Liver (tissue), 8 donors: ENCODE measurements at regions not wholly inside any gene's neighbourhood (a gene's known extent, or its start where the extent isn't known, plus 50 kb on each side); places are given as distances from the start of the nearest gene placed in this dataset.

Source experiments
- DNase-seq: peaks from one replicate; pipeline ENCODE4 v3.0.0-alpha.2; 2017; ENCODE audit warnings: low spot score
- H3K27ac ChIP-seq, 2 donors: one replicate each; pipeline ENCODE4 v1.7.0; 2013; ENCODE audit warnings: inconsistent platforms in 2 of 2, low read length in 2 of 2, control low read depth in 1 of 2, low read depth in 1 of 2, mild to moderate bottlenecking in 1 of 2
- H3K27me3 ChIP-seq, 4 donors: one replicate each; pipeline versions ENCODE4 v1.6.1 to v1.7.0; 2013; ENCODE audit warnings: low read length in 3 of 4, inconsistent platforms in 1 of 4, mild to moderate bottlenecking in 1 of 4, moderate library complexity in 1 of 4; ENCODE audit not compliant: control insufficient read depth in 4 of 4, insufficient read depth in 4 of 4
- H3K36me3 ChIP-seq, 4 donors: one replicate each; pipeline versions ENCODE4 v1.6.1 to v1.7.0; 2013; ENCODE audit warnings: low read length in 3 of 4, mild to moderate bottlenecking in 3 of 4, low read depth in 1 of 4, moderate library complexity in 1 of 4; ENCODE audit not compliant: control insufficient read depth in 4 of 4, insufficient read depth in 3 of 4
- H3K4me1 ChIP-seq, 4 donors: one replicate each; pipeline versions ENCODE4 v1.6.1 to v1.7.0; 2013; ENCODE audit warnings: low read length in 3 of 4, mild to moderate bottlenecking in 3 of 4, moderate library complexity in 1 of 4; ENCODE audit not compliant: control insufficient read depth in 4 of 4, insufficient read depth in 4 of 4
- H3K4me3 ChIP-seq, 3 donors: one replicate each; pipeline versions ENCODE4 v1.6.1 to v1.7.0; 2013; ENCODE audit warnings: low read length in 3 of 3, control low read depth in 1 of 3, low read depth in 1 of 3, mild to moderate bottlenecking in 1 of 3
- H3K9ac ChIP-seq, 2 donors: one replicate each; pipeline ENCODE4 v1.7.0; 2013; ENCODE audit warnings: low read length in 2 of 2, mild to moderate bottlenecking in 2 of 2, moderate library complexity in 2 of 2, control low read depth in 1 of 2, low read depth in 1 of 2
- H3K9me3 ChIP-seq, 4 donors: one replicate each; pipeline versions ENCODE4 v1.6.1 to v1.7.0; 2013; ENCODE audit warnings: low read length in 3 of 4; ENCODE audit not compliant: control insufficient read depth in 4 of 4
- EGR1 ChIP-seq, 2 donors: IDR thresholded peaks; 2 replicates each; pipeline ENCODE4 v1.6.1; 2016 to 2018; ENCODE audit warnings: antibody characterized with exemption in 2 of 2, low read depth in 2 of 2
- FOXA1 ChIP-seq: IDR thresholded peaks from 2 replicates; pipeline ENCODE4 v1.6.1; 2016; ENCODE audit warnings: antibody characterized with exemption
- FOXA2 ChIP-seq: IDR thresholded peaks from 2 replicates; pipeline ENCODE4 v1.6.1; 2016; ENCODE audit warnings: antibody characterized with exemption
- GABPA ChIP-seq, 2 donors: IDR thresholded peaks in 1 of 2; conservative IDR thresholded peaks in 1 of 2; 2 replicates each; pipeline ENCODE4 v1.6.1; 2016; ENCODE audit warnings: antibody characterized with exemption in 2 of 2, mild to moderate bottlenecking in 1 of 2, moderate library complexity in 1 of 2
- HNF4A ChIP-seq, 2 donors: conservative IDR thresholded peaks; 2 replicates each; pipeline ENCODE4 v1.6.1; 2016; ENCODE audit warnings: antibody characterized with exemption in 2 of 2, mild to moderate bottlenecking in 2 of 2
- HNF4G ChIP-seq: IDR thresholded peaks from 2 replicates; pipeline ENCODE4 v1.6.1; 2016; ENCODE audit warnings: antibody characterized with exemption
- JUND ChIP-seq, 2 donors: IDR thresholded peaks; 2 replicates each; pipeline ENCODE4 v1.6.1; 2016; ENCODE audit warnings: antibody characterized with exemption in 2 of 2
- RAD21 ChIP-seq, 2 donors: IDR thresholded peaks; 2 replicates each; pipeline ENCODE4 v1.6.1; 2016; ENCODE audit warnings: antibody characterized with exemption in 2 of 2, mild to moderate bottlenecking in 2 of 2
- REST ChIP-seq: IDR thresholded peaks from 2 replicates; pipeline ENCODE4 v1.6.1; 2016; ENCODE audit warnings: antibody characterized with exemption, mild to moderate bottlenecking
- RXRA ChIP-seq, 2 donors: IDR thresholded peaks; 2 replicates each; pipeline ENCODE4 v1.6.1; 2017 to 2018; ENCODE audit warnings: antibody characterized with exemption in 2 of 2, mild to moderate bottlenecking in 1 of 2
- SP1 ChIP-seq: IDR thresholded peaks from 2 replicates; pipeline ENCODE4 v1.6.1; 2018; ENCODE audit warnings: antibody characterized with exemption, mild to moderate bottlenecking
- TAF1 ChIP-seq: conservative IDR thresholded peaks from 2 replicates; pipeline ENCODE4 v1.6.1; 2016; ENCODE audit warnings: antibody characterized with exemption, mild to moderate bottlenecking
- YY1 ChIP-seq: IDR thresholded peaks from 2 replicates; pipeline ENCODE4 v1.6.1; 2016; ENCODE audit warnings: antibody characterized with exemption, mild to moderate bottlenecking
- WGBS: extraction: QIAGEN DNeasy Blood & Tissue Kit; methylation state at CpG from one replicate; pipeline ENCODE4 v1.1.7; 2013; 5-methylcytosine and 5-hydroxymethylcytosine counted together
- TF ChIP-seq, protein P1 (sequence below): fragments of 150-350 bp; IDR thresholded peaks from 2 replicates; pipeline ENCODE4 v1.5.1; 2017; ENCODE audit warnings: improper control_type of control experiment, low read depth, low read length; ENCODE audit not compliant: missing input control
- TF ChIP-seq, protein P2 (sequence below): IDR thresholded peaks from 2 replicates; pipeline ENCODE4 v1.6.1; 2016; ENCODE audit warnings: antibody characterized with exemption
- TF ChIP-seq, protein P3 (sequence below): IDR thresholded peaks from 2 replicates; pipeline ENCODE4 v1.6.1; 2016; ENCODE audit warnings: antibody characterized with exemption
- donor health status: healthy.
- donor health status: healthy.
- donor health status: healthy.
- donor health status: healthy.
- donor health status: healthy.

DNA sequence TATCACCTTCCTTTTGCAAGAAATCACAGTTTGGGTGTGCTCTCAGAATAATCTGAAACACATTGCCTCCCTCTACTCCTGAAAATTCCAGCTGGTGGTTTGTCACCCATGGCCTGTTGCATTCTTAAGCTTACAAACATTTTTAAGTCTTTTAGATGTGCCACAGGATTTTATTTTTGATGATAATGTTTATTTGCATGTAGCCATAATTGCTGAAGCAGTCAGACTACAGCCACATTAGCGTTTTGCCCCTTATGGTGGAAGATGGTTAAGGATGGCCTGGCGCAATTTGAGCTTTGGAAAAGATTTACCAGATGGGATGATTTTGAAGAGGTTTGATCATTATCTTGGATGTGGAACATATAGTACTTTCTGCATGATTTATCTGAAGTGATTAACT is 439.5 kb downstream of the MEIS1 start:
- no peaks in the 10 kb centered on the region for H3K4me1 ChIP-seq
- H3K9me3 ChIP-seq, result no peaks in the 10 kb centered on the region

DNA sequence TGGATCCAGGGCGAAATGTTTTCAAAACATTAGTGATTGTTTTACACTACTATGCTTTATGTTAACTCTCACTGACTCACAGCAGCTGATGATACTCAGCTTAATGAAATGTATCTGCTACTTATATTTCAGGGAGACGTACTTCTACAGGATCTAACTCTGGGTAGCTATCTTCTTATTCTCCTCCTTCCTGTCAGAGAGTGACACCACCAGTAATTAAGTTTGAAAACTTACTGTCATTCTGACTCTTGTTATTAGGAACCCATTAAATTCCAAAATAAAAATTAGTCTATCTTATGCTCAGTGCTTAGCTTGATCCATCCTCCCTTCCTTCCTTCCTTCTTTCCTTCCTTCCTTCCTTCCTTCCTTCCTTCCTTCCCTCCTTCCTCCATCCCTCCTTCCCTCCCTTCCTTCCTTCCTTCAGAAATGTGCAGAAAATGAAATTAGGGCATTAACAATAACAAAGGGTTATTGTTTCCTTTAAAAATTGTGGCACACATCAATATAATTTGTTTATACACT is 441.1 kb downstream of the MEIS1 start:
- Histone ChIP-seq H3K4me3 (no peak overlapping the region), H3K27me3 (no peaks in the 10 kb centered on the region), H3K4me1 (no peaks in the 10 kb centered on the region), H3K36me3 (no peaks in the 10 kb centered on the region), H3K9ac (no peak overlapping the region), H3K27ac (no peak overlapping the region), H3K9me3 (peaks cover 0 to 7% (median 0%) of the 10 kb centered on the region in 4 donors)
- DNase-seq, result no peak
- WGBS, result 83% methylated on average over 2 of the region's 2 CpGs
- TF ChIP-seq JUND (IDR thresholded peaks at IDR 0.05) (no peak), YY1 (no peak), FOXA2 (no peak), RXRA (IDR thresholded peaks at IDR 0.05) (no peak), EGR1 (IDR thresholded peaks at IDR 0.05; ENCODE audit: low read depth in 2 of 2) (no peak), REST (no peak), HNF4G (no peak), RAD21 (IDR thresholded peaks at IDR 0.05) (no peak), TAF1 (no peak), FOXA1 (no peak), SP1 (no peak), HNF4A (conservative IDR thresholded peaks at IDR 0.05) (no peak), GABPA (IDR thresholded peaks at IDR 0.05 in 1 of 2, conservative IDR thresholded peaks at IDR 0.05 in 1 of 2) (no peak)
- TF ChIP-seq, protein P1, sequence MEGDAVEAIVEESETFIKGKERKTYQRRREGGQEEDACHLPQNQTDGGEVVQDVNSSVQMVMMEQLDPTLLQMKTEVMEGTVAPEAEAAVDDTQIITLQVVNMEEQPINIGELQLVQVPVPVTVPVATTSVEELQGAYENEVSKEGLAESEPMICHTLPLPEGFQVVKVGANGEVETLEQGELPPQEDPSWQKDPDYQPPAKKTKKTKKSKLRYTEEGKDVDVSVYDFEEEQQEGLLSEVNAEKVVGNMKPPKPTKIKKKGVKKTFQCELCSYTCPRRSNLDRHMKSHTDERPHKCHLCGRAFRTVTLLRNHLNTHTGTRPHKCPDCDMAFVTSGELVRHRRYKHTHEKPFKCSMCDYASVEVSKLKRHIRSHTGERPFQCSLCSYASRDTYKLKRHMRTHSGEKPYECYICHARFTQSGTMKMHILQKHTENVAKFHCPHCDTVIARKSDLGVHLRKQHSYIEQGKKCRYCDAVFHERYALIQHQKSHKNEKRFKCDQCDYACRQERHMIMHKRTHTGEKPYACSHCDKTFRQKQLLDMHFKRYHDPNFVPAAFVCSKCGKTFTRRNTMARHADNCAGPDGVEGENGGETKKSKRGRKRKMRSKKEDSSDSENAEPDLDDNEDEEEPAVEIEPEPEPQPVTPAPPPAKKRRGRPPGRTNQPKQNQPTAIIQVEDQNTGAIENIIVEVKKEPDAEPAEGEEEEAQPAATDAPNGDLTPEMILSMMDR, result no peak
- TF ChIP-seq, protein P2, sequence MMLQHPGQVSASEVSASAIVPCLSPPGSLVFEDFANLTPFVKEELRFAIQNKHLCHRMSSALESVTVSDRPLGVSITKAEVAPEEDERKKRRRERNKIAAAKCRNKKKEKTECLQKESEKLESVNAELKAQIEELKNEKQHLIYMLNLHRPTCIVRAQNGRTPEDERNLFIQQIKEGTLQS, result no peak
- TF ChIP-seq, protein P3, sequence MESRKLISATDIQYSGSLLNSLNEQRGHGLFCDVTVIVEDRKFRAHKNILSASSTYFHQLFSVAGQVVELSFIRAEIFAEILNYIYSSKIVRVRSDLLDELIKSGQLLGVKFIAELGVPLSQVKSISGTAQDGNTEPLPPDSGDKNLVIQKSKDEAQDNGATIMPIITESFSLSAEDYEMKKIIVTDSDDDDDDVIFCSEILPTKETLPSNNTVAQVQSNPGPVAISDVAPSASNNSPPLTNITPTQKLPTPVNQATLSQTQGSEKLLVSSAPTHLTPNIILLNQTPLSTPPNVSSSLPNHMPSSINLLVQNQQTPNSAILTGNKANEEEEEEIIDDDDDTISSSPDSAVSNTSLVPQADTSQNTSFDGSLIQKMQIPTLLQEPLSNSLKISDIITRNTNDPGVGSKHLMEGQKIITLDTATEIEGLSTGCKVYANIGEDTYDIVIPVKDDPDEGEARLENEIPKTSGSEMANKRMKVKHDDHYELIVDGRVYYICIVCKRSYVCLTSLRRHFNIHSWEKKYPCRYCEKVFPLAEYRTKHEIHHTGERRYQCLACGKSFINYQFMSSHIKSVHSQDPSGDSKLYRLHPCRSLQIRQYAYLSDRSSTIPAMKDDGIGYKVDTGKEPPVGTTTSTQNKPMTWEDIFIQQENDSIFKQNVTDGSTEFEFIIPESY, result no peak

More for the DNA sequence above, 439.5 kb downstream of the MEIS1 start:
- Histone ChIP-seq H3K36me3 (no peaks in the 10 kb centered on the region), H3K4me3 (no peak overlapping the region), H3K9ac (no peak overlapping the region), H3K27ac (no peak overlapping the region), H3K27me3 (no peaks in the 10 kb centered on the region)
- DNase-seq, result no peak
- TF ChIP-seq REST, result no peak
- TF ChIP-seq, protein P2, result no peak
- WGBS, result 97% methylated on average over 2 of the region's 2 CpGs
